PC-3 (cell line): ENCODE measurements at regions not wholly inside any gene's neighbourhood (a gene's known extent, or its start where the extent isn't known, plus 50 kb on each side); places are given as distances from the start of the nearest gene placed in this dataset.
"Not testable (repeated sequence)": the region's sequence is repeated elsewhere in the genome, so short reads cannot be mapped to it uniquely, and the experiment has no call there.

ENCODE experiments used
- ATAC-seq: fragments of 200-7000 bp; cut with Tn5 transposase; 2 replicates; pipeline ENCODE4 v1.9.1; 2020; ENCODE audit warnings: mild to moderate bottlenecking, moderate library complexity
- BruUV-seq: library from RNA; stranded (reverse); fragments of 400-500 nt; replicated peaks from 2 replicates; lab custom pipeline; 2021; lab: Mats Ljungman, UMichigan
- CTCF ChIA-PET: fragments of 300-600 bp; sonication (Branson Sonifier 250); formaldehyde crosslinking; loops from one replicate; lab custom pipeline; 2022; ENCODE audit warnings: antibody characterized with exemption; lab: Charles Lee
- POLR2A ChIA-PET: fragments of 300-600 bp; sonication (Branson Sonifier 250); formaldehyde crosslinking; loops from one replicate; lab custom pipeline; 2022; ENCODE audit warnings: antibody characterized with exemption; ENCODE audit not compliant: unreplicated experiment; lab: Charles Lee
- DNase-seq: peaks from one replicate; pipeline ENCODE4 v3.0.0-alpha.2; 2015
- H2AFZ ChIP-seq: fragments of 300-600 bp; sonication (generic); 2 replicates; pipeline ENCODE4 v1.6.0; 2016; ENCODE audit warnings: antibody characterized with exemption, low read length
- H3F3A ChIP-seq: fragments of 300-600 bp; sonication (generic); one replicate; pipeline ENCODE4 v1.6.0; 2017; ENCODE audit warnings: antibody characterized with exemption, low read length, control low read depth, mild to moderate bottlenecking; ENCODE audit not compliant: unreplicated experiment
- H3K27ac ChIP-seq: fragments of 300-600 bp; sonication (generic); 2 replicates; pipeline ENCODE4 v1.5.1; 2016; ENCODE audit warnings: mild to moderate bottlenecking, low read length
- H3K27me3 ChIP-seq: fragments of 300-600 bp; sonication (generic); 2 replicates; pipeline ENCODE4 v1.6.1; 2016; ENCODE audit warnings: low read length, mixed read lengths
- H3K36me3 ChIP-seq: fragments of 300-600 bp; sonication (generic); 2 replicates; pipeline ENCODE4 v1.6.1; 2016; ENCODE audit warnings: low read depth, mixed run types, low read length, mixed read lengths
- H3K4me1 ChIP-seq: fragments of 300-600 bp; sonication (generic); 2 replicates; pipeline ENCODE4 v1.5.1; 2016; ENCODE audit warnings: low read length; ENCODE audit not compliant: insufficient read depth
- H3K4me2 ChIP-seq: fragments of 300-600 bp; sonication (generic); 2 replicates; pipeline ENCODE4 v1.6.0; 2016; ENCODE audit warnings: low read length
- H3K4me3 ChIP-seq: fragments of 300-600 bp; sonication (generic); 2 replicates; pipeline ENCODE4 v1.5.1; 2016; ENCODE audit warnings: mild to moderate bottlenecking, low read length, mixed read lengths
- H3K79me2 ChIP-seq: fragments of 300-600 bp; sonication (generic); 2 replicates; pipeline ENCODE4 v1.6.1; 2017; ENCODE audit warnings: low read length, mixed read lengths
- H3K9ac ChIP-seq: fragments of 300-600 bp; sonication (generic); 2 replicates; pipeline ENCODE4 v1.6.0; 2016; ENCODE audit warnings: mild to moderate bottlenecking, low read length
- H3K9me2 ChIP-seq: fragments of 300-600 bp; sonication (generic); replicated peaks from 2 replicates; pipeline ENCODE4 v1.6.1; 2016; ENCODE audit warnings: mixed run types, low read length, mixed read lengths
- H3K9me3 ChIP-seq: fragments of 300-600 bp; sonication (generic); 2 replicates; pipeline ENCODE4 v1.6.1; 2016; ENCODE audit warnings: low read length, mixed read lengths
- H4K20me1 ChIP-seq: fragments of 300-600 bp; sonication (generic); 2 replicates; pipeline ENCODE4 v1.6.1; 2016; ENCODE audit warnings: low read length, mixed read lengths
- intact Hi-C: fragments of 100-400 bp; cut with micrococcal nuclease; formaldehyde crosslinking; loops from 2 replicates; pipeline ENCODE4 v1.9.0; 2023

- H3K9me2 ChIP-seq, H3K27me3 ChIP-seq, H3K4me2 ChIP-seq, H3K79me2 ChIP-seq, ATAC-seq, H3F3A ChIP-seq, H3K4me1 ChIP-seq, DNase-seq, intact Hi-C loops, H4K20me1 ChIP-seq, POLR2A ChIA-PET, H3K36me3 ChIP-seq, H3K27ac ChIP-seq, H3K4me3 ChIP-seq, CTCF ChIA-PET, H3K9ac ChIP-seq, H2AFZ ChIP-seq, H3K9me3 ChIP-seq, BruUV-seq: not testable (repeated sequence)
Observed at GRCh38 chr16:18217741-18218140, 118.8 kb downstream of the NPIPA8 start.

GRCh38 chr16:18216814-18217213 lies 119.7 kb downstream of the NPIPA8 start:
- H3K9me3 ChIP-seq, H3F3A ChIP-seq, BruUV-seq, POLR2A ChIA-PET, H3K36me3 ChIP-seq, H3K4me2 ChIP-seq, CTCF ChIA-PET, H3K4me1 ChIP-seq, H4K20me1 ChIP-seq, H3K27me3 ChIP-seq, H3K9me2 ChIP-seq, intact Hi-C loops, H3K9ac ChIP-seq, H3K27ac ChIP-seq, H3K4me3 ChIP-seq, H2AFZ ChIP-seq, ATAC-seq, H3K79me2 ChIP-seq, DNase-seq: not testable (repeated sequence)

- H3K36me3 ChIP-seq, H2AFZ ChIP-seq, H3K27ac ChIP-seq, H3K27me3 ChIP-seq, DNase-seq, POLR2A ChIA-PET, H3K4me2 ChIP-seq, H3K9me3 ChIP-seq, CTCF ChIA-PET, H3K4me1 ChIP-seq, H4K20me1 ChIP-seq, H3K9ac ChIP-seq, H3F3A ChIP-seq, ATAC-seq, intact Hi-C loops, BruUV-seq, H3K4me3 ChIP-seq, H3K79me2 ChIP-seq, H3K9me2 ChIP-seq: not testable (repeated sequence)
Observed at GRCh38 chr16:18213810-18214209, 122.7 kb downstream of the NPIPA8 start.

GRCh38 chr16:18211505-18211904 lies 125.0 kb downstream of the NPIPA8 start:
- H3K4me3 ChIP-seq, H3K27ac ChIP-seq, intact Hi-C loops, CTCF ChIA-PET, H3K36me3 ChIP-seq, H3K4me1 ChIP-seq, H3F3A ChIP-seq, H3K9ac ChIP-seq, H3K9me3 ChIP-seq, H3K4me2 ChIP-seq, H3K27me3 ChIP-seq, H3K9me2 ChIP-seq, H3K79me2 ChIP-seq, DNase-seq, ATAC-seq, H4K20me1 ChIP-seq, H2AFZ ChIP-seq, BruUV-seq, POLR2A ChIA-PET: not testable (repeated sequence)

GRCh38 chr16:18204786-18205185 lies 131.8 kb downstream of the NPIPA8 start:
- H3K4me3 ChIP-seq, ATAC-seq, DNase-seq, H3K79me2 ChIP-seq, H3K4me2 ChIP-seq, H2AFZ ChIP-seq, H3K9me2 ChIP-seq, H3K36me3 ChIP-seq, intact Hi-C loops, BruUV-seq, CTCF ChIA-PET, H3F3A ChIP-seq, H3K27ac ChIP-seq, H3K9me3 ChIP-seq, H4K20me1 ChIP-seq, H3K9ac ChIP-seq, H3K27me3 ChIP-seq, H3K4me1 ChIP-seq, POLR2A ChIA-PET: not testable (repeated sequence)

- H2AFZ ChIP-seq, H3K27me3 ChIP-seq, H3K4me1 ChIP-seq, CTCF ChIA-PET, ATAC-seq, H3F3A ChIP-seq, H3K9me3 ChIP-seq, DNase-seq, H3K4me2 ChIP-seq, H3K9me2 ChIP-seq, H4K20me1 ChIP-seq, intact Hi-C loops, POLR2A ChIA-PET, BruUV-seq, H3K9ac ChIP-seq, H3K79me2 ChIP-seq, H3K4me3 ChIP-seq, H3K27ac ChIP-seq, H3K36me3 ChIP-seq: not testable (repeated sequence)
Observed at GRCh38 chr16:18204309-18204708, 132.2 kb downstream of the NPIPA8 start.

- DNase-seq, H3K79me2 ChIP-seq, H3F3A ChIP-seq, POLR2A ChIA-PET, H2AFZ ChIP-seq, H3K4me3 ChIP-seq, H3K9ac ChIP-seq, ATAC-seq, BruUV-seq, H3K9me3 ChIP-seq, CTCF ChIA-PET, H3K27ac ChIP-seq, H3K27me3 ChIP-seq, H3K9me2 ChIP-seq, H3K4me1 ChIP-seq, H4K20me1 ChIP-seq, H3K36me3 ChIP-seq, intact Hi-C loops, H3K4me2 ChIP-seq: not testable (repeated sequence)
Observed at GRCh38 chr16:18201511-18201910, 135.0 kb downstream of the NPIPA8 start.
